ENCODE measurements at regions not wholly inside any gene's neighbourhood (a gene's known extent, or its start where the extent isn't known, plus 50 kb on each side); places are given as distances from the start of the nearest gene placed in this dataset.

- DNase-seq (ENCODE audit: low read depth), result no peak
Observed at GRCh38 chr13:71967990-71968389, 101.0 kb upstream of the DACH1 start.

- no peak for DNase-seq (ENCODE audit: low read depth)
Observed at GRCh38 chr13:71964491-71965100, 97.6 kb upstream of the DACH1 start.

GRCh38 chr13:71962735-71963134 lies 95.7 kb upstream of the DACH1 start:
- no peak for DNase-seq (ENCODE audit: low read depth)

GRCh38 chr13:71962126-71962525 lies 95.1 kb upstream of the DACH1 start:
- DNase-seq (ENCODE audit: low read depth), result no peak

GRCh38 chr13:71949441-71949840 lies 82.4 kb upstream of the DACH1 start:
- DNase-seq (ENCODE audit: low read depth), result no peak

- DNase-seq (ENCODE audit: low read depth), result no peak
Observed at GRCh38 chr13:71939186-71939585, 72.2 kb upstream of the DACH1 start.

- no peak for DNase-seq (ENCODE audit: low read depth)
Observed at GRCh38 chr13:71935166-71935840, 68.3 kb upstream of the DACH1 start.

GRCh38 chr13:71924931-71925330 lies 57.9 kb upstream of the DACH1 start:
- DNase-seq (ENCODE audit: low read depth), result no peak

- DNase-seq (ENCODE audit: low read depth), result no peak
Observed at GRCh38 chr13:71922194-71922593, 55.2 kb upstream of the DACH1 start.

Measured in stromal cell of bone marrow (primary cell).